ENCODE measurements at regions not wholly inside any gene's neighbourhood (a gene's known extent, or its start where the extent isn't known, plus 50 kb on each side); places are given as distances from the start of the nearest gene placed in this dataset.
"Not testable (repeated sequence)": the region's sequence is repeated elsewhere in the genome, so short reads cannot be mapped to it uniquely, and the experiment has no call there.

DNA sequence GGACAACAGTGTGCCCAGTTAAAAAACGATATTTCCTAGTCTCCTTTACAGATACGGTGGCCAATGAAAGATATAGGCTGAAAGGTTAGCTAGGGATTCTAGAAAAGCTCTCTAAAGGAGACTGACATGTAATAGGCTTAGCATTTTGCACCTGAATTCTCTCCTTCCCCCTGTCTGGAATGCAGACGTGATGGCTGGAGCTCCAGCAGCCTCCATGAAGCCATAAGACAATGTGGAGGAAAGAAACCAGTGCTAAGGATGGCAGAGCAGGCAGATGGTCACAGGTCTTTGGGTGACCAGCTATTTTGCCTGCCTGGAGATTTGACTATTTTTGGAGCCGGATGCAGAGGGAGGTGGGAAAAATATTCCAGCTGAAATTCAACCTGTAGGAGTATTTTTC is 286.2 kb upstream of the PLGLB2 start:
- not testable (repeated sequence) for DNase-seq (ENCODE audit: extremely low read depth in 1 of 11, low read depth in 9 of 11, low spot score in 4 of 11)

- DNase-seq (ENCODE audit: extremely low read depth in 1 of 11, low read depth in 9 of 11, low spot score in 4 of 11): not testable (repeated sequence)
Measured at GRCh38 chr2:87464219-87464618, 283.7 kb upstream of the PLGLB2 start.

DNA sequence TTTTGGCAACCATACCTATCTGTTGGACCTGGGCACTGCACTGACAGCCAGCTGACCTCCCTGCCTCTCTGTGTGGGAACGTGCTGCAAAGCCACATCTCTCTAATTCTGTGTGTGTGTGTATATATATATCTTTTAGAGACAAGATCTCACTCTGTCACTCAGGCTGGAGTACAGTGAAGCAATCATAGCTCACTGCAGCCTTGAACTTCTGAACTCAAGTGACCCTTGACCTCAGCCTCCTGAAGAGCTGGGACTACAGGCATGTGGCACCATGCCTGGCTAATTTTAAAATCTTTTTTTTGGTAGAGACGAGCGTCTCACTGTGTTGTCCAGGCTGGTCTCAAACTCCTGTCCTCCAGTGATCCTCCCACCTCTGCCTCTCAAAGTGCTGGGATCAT is 282.2 kb upstream of the PLGLB2 start:
- not testable (repeated sequence) for DNase-seq (ENCODE audit: extremely low read depth in 1 of 11, low read depth in 9 of 11, low spot score in 4 of 11)

DNA sequence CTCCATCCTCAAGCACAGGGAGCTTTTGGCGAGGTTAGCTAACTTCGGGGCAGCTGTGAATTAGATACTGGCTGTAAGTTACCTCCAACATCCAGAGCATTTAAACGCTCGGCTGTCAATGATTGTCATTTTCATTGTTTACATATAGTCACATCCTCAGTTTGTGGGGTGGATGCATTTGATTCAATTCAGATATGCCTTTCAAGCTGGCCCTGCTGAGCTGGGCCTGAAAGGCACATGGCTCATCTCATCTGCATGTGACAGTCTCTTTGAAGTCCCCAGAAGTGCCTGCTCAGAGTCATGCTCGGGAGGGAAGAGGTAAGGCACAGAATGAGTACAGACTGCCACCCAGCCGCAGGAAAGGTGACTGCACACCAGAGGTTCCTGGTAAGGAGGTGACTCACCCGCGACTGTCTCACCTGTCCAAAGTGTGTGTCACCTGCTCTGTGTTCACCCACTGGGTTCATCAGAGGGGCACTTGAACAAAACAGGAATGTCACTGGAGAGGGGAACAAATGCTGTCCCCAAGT is 281.2 kb upstream of the PLGLB2 start:
- DNase-seq (ENCODE audit: extremely low read depth in 1 of 11, low read depth in 9 of 11, low spot score in 4 of 11): not testable (repeated sequence)

DNA sequence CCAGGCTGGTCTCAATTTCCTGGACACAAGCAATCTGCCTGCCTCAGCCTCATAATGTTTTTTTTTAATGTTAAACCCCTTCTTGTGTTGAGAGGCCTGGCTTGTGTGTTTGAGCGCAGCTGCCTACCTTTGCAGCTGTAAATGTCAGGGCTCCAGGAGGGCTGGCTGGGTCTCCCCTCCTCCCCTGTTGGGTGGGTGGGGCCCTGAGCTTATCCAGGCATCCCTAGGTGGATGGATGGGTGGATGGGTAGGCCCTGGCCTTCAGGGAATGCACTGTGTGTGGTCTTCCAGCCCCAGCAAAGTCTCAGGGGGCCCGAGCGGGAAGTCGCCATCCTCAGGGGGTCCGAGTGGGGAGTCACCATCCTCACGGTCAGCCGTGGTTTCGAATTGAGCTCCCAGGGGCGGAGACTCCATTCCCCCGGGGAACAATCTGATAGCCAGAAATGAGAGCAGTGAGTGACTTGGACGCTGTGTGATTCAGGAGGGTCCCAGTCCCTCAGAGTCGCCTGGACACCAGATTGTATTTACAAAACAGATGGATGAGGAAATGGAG is 279.4 kb upstream of the PLGLB2 start:
- not testable (repeated sequence) for DNase-seq (ENCODE audit: extremely low read depth in 1 of 11, low read depth in 9 of 11, low spot score in 4 of 11)

GRCh38 chr2:87469180-87470151 is 278.4 kb upstream of the PLGLB2 start:
- DNase-seq (ENCODE audit: extremely low read depth in 1 of 11, low read depth in 9 of 11, low spot score in 4 of 11): not testable (repeated sequence)

DNA sequence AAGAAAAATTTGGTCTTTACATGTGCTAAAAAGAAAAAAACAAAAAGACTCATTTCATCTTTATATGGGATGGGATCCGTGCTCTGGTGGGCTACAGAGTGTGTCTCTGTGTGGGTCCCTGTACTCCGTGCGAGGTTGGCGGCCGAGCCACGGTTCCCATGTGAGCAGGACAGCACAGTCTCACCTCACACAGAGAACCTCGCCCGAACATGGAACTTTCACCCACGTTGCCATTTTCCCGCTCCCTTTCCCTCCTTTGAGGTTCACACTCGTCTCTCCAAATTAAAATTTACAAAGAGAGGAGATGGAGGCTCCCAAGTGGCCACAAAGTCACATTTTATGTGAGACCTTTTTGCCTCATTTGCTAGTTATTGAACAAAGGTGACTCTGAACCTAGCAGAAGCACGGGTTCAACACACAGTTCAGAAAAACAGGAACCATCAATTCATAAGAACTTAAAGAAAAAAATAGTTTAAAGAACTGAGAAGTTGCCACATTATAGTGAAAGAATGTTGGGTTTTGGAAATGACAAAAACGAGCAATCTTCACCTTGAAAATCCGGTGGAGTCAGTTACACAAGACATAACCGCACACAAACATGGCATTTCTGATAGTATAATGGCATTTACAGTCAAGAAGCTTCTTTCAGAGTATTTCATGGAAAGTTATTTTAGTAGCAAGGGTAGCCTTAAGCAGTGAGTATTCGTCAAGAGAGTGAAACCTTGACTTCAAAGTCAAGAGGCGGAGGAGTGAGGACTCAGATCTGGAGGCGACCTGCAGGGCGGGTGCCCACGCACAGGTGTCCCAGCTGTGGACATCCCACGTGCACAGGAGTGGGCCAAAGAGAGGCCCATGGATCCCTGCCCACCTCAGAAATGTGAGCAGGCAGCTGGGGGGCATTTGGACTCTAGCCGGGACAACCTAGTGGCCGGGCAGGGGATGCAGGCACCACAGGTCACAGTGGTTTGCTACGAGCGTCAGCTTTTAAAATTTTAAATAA is 277.2 kb upstream of the PLGLB2 start:
- not testable (repeated sequence) for DNase-seq (ENCODE audit: extremely low read depth in 1 of 11, low read depth in 9 of 11, low spot score in 4 of 11)

- not testable (repeated sequence) for DNase-seq (ENCODE audit: extremely low read depth in 1 of 11, low read depth in 9 of 11, low spot score in 4 of 11)
Measured at GRCh38 chr2:87471478-87471877, 276.4 kb upstream of the PLGLB2 start.

DNA sequence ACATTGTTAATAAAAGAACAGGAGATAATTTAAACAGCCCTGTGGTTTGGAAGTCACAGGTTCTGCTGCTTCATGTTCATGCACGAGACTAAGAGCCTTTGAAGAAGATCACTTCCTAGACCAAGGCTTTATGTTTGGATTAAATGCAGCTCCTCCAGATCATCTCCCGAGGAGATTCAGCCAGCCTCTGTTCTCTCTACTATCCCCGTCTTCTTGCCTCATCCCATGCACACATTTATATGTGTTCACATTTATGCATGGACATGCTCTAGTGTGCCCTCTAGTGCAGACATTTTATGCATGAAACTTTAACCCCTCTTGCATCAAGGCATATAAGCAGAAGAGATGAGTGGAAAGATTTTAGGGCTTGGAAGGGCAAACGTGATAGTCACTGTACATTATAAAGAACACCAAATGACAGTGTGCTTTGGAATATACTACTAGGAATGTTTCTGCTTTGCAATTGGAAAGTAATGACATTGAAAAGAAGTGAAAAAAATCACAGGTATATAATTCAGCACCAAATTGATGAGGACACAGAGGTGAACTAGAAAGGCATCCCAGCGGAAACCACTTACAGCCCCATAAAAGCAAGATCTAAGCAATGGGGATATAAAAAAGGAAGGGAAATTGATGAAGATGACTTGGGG is 271.5 kb upstream of the PLGLB2 start:
- not testable (repeated sequence) for DNase-seq (ENCODE audit: extremely low read depth in 1 of 11, low read depth in 9 of 11, low spot score in 4 of 11)

- not testable (repeated sequence) for DNase-seq (ENCODE audit: extremely low read depth in 1 of 11, low read depth in 9 of 11, low spot score in 4 of 11)
Measured at GRCh38 chr2:87476936-87477335, 271.0 kb upstream of the PLGLB2 start.

- DNase-seq (ENCODE audit: extremely low read depth in 1 of 11, low read depth in 9 of 11, low spot score in 4 of 11): not testable (repeated sequence)
Measured at GRCh38 chr2:87477669-87478428, 270.0 kb upstream of the PLGLB2 start.

GRCh38 chr2:87478911-87479310 is 269.0 kb upstream of the PLGLB2 start:
- not testable (repeated sequence) for DNase-seq (ENCODE audit: extremely low read depth in 1 of 11, low read depth in 9 of 11, low spot score in 4 of 11)

GRCh38 chr2:87483093-87483680 is 264.7 kb upstream of the PLGLB2 start:
- not testable (repeated sequence) for DNase-seq (ENCODE audit: extremely low read depth in 1 of 11, low read depth in 9 of 11, low spot score in 4 of 11)

DNA sequence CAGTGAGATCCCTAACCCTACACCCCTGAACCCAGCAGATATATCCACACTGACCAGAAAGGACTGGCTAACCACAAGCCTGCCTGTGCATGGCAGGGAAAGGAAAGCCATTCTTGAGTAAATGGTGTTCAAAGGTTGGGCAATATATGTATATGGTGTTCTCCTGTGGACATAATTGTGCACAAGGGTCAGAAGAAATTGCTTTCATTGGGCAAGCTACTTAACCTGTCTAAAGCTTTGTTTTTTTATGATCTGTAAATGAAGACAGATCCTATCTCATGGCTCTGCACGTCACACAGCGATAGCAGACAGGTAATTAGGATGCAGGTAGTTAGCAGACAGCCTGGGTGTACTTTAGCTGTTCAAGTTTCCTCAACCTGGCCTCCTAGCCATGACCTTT is 263.5 kb upstream of the PLGLB2 start:
- not testable (repeated sequence) for DNase-seq (ENCODE audit: extremely low read depth in 1 of 11, low read depth in 9 of 11, low spot score in 4 of 11)

DNA sequence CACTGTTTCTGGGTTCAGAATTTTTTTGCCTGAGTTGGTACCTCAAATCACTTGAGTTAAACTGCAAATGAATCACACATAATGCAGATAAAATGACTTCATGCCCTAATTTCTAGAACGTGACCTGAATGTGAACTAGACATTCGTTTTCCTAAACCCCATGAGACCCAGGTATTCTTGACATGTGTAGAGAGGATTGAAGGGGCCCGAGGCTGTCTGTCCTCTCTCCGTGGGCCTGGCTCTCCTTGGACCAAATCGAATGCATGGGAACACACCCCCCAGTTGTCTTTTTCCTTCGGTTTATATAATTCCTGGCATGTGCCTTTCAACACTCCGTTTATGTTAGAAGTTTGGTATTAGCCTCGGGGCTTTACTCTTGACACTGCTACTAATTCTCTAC is 262.4 kb upstream of the PLGLB2 start:
- DNase-seq (ENCODE audit: extremely low read depth in 1 of 11, low read depth in 9 of 11, low spot score in 4 of 11): not testable (repeated sequence)

- DNase-seq (ENCODE audit: extremely low read depth in 1 of 11, low read depth in 9 of 11, low spot score in 4 of 11): not testable (repeated sequence)
Measured at GRCh38 chr2:87485884-87486283, 262.0 kb upstream of the PLGLB2 start.

- DNase-seq (ENCODE audit: extremely low read depth in 1 of 11, low read depth in 9 of 11, low spot score in 4 of 11): not testable (repeated sequence)
Measured at GRCh38 chr2:87486413-87486812, 261.5 kb upstream of the PLGLB2 start.
